ENCODE measurements at regions not wholly inside any gene's neighbourhood (a gene's known extent, or its start where the extent isn't known, plus 50 kb on each side); places are given as distances from the start of the nearest gene placed in this dataset.
"Not testable (repeated sequence)": the region's sequence is repeated elsewhere in the genome, so short reads cannot be mapped to it uniquely, and the experiment has no call there.

DNA sequence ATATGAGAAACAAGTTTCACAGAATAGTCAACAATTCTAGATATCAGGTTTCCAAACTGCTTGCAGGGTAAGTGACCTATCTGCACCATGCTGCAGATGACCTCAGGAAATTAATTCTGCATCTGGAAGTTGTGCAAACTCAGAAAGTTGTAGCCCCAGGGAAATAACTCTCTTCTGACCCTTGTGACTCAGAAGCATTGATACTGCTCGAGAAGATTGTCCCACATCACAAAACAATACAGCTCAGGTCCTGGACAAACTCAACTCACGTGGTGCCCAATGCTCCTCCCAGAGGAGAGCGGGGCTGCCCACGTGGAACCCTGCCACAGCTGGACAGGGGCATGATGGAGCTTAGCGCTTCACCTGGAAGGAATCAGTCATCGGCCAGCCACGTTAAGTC is 221.9 kb upstream of the LRRC61 start:
- DNase-seq (ENCODE audit: low read depth), result not testable (repeated sequence)

DNA sequence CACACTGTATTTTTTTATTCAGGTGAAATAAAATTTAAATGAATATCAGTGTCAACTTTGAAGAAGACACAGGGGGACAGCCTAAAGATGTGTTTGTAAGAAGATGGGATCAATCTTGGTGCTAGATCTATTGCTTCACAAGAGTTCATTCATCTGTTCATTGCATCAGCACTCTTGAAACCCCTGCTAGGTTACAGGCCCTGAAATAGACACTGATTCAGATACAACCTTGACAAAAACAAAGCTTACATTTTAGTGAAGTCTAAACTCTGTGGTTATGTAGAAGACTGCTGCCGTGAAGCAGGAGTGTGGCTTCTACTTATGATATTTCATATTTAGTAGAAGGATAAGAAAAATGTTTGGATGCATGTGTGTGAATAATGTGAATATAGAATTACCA is 215.9 kb upstream of the LRRC61 start:
- DNase-seq (ENCODE audit: low read depth), result not testable (repeated sequence)

DNA sequence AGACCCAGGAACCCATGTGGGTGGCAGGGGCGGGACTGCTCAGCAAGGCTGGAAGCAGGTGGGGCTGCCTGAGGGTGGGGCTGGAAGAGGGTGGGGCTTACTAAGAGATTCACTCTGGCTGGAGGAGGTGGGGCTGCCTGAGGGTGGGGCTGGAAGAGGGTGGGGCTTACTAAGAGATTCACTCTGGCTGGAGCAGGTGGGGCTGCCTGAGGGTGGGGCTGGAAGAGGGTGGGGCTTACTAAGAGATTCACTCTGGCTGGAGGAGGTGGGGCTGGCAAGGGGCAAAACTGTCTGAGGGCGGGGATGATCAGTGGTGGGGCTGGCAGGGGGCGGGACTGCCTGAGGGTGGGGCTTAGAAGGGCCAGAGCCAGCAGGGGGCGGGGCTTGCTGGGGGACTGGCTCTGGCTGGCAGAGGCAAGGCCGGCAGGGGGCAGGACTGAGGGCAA is 212.8 kb upstream of the LRRC61 start:
- DNase-seq (ENCODE audit: low read depth), result not testable (repeated sequence)

DNA sequence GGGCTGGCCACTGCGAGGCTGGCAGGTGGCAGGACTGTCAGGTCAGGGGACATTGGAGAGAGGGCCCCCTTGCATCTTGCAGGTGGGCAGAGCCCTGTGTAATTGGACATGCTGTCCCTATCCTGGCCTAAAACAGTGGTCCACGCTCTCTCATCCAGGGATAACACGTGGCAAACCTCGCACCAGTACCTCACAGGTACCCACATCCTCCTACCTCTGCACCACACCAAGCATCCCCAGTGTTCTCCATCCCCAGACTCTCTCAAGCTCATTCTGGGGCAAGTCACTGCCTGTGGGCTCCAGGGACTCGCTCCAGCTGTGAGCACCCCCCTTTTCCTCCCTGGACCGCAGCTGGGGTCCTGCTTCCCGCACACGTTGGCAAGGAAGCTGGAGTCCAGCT is 212.3 kb upstream of the LRRC61 start:
- DNase-seq (ENCODE audit: low read depth), result not testable (repeated sequence)

DNA sequence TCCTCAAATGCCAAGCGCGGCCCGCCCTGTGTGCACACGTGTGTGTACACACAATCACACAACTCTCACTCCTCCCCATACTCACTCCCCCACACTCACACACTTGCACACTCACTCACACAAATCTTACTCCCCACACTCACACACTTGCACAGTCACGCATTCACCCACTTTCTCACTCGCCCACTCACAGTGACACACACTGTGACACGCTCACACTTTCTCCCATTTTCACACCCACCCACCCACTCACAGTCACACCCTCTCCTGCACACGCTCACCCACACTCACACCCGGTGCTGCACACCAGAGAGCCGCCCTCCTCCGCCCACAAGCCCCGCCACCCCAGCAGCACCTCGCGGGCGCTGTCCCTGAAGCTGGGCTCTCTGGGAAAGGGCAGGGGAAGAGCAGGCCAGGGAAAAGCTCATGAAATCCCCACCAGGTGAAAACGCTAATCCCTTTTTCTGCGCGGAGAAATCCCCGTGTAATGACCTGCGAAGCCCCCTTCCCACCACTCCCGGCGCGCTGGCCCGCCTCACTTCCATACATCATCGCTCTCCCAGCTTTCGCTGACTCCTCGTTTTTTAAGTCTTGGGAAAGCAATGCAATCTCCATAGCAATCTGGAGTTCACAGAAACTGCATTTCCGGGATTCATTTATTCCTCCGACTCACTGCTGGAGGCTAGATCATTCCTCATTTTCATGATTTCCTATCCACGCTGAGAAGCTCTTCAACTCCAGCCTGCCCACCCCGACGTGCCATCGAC is 211.6 kb upstream of the LRRC61 start:
- DNase-seq (ENCODE audit: low read depth), result not testable (repeated sequence)

DNA sequence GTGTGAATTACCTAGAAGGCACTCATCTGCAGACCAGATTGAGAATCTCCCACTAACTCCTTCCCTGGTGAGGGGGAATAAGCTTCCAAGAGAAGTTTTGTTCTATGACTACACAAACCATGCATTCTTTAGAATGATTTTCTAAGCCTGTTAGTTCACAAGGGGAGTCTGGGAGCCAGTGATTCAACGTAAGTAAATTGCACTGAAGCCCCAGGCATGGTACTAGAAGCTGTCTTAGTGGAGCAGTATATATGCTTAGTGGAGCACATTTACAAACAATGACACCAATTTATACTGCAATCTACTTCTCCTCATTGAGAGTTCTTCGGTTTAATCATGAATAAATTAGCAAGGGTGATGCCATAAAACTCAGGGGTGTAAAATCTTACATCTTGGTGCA is 209.9 kb upstream of the LRRC61 start:
- not testable (repeated sequence) for DNase-seq (ENCODE audit: low read depth)

DNA sequence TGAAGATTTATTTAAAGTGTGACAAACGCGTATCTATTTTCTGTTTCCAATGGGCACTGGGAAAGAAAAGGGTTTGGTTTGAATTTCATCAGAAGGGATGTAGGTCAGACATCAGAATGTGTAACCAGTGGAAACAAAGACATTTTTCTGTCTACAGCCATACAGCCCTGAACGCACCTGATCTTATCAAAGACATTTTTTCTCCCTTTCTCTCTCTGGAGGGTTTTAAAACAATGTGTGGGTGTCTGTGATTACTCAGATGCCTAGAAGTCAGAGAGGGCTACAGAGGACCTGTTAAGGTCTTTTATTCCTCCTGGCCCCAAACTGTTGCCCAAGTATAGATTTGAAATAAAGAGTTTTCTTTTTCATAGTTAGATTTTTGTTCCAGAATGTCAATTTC is 208.6 kb upstream of the LRRC61 start:
- DNase-seq (ENCODE audit: low read depth), result not testable (repeated sequence)

DNA sequence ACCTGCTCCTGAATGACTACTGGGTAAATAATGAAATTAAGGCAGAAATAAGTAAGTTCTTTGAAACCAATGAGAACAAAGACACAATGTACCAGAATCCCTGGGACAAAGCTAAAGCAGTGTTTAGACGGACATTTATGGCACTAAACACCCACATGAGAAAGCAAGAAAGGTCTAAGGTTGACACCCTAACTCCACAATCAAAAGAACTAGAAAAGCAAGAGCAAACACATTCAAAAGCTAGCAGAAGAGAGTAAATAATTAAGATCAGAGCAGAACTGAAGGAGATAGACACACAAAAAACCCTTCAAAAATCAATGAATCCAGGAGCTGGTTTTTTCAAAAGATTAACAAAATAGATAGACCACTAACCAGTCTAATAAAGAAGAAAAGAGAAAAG is 203.2 kb upstream of the LRRC61 start:
- DNase-seq (ENCODE audit: low read depth), result not testable (repeated sequence)

DNA sequence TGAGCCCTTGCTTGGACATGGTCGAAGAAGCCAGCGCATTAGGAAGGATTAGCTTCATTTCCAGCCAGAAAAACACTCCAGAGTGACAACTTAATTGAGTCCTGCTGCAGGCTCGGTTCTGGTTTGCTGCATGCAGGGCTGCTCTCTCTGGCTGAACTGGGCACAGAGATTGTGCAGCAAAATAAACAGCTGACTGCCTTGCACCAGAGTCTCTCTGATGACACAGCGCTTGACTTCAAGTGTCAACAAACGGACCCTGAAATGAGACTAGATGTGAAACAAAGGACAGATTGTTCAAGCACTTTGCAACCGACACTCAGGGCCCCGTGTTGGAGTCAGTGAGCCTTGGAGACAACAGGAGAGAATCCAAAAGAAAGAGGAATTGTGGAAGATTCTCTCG is 197.3 kb upstream of the LRRC61 start:
- DNase-seq (ENCODE audit: low read depth), result not testable (repeated sequence)

DNA sequence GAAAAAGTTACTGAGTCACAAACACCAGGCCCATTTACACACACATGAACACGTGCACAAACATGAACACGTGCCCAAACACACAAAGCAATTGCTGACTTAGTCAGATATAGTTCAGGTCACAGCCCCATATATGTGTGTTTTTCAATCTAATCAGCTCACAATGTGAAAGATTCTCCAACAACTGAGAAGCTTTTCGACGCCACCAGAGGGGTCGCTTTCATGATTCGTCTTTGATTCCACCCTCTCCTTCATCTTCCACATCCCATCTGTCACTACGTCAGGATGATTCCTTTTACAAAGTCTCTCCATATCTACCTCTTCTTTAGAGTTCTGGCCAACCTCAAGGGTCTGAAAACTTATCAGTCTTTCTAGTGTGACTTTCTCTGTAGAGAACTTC is 188.7 kb upstream of the LRRC61 start:
- DNase-seq (ENCODE audit: low read depth), result not testable (repeated sequence)

DNA sequence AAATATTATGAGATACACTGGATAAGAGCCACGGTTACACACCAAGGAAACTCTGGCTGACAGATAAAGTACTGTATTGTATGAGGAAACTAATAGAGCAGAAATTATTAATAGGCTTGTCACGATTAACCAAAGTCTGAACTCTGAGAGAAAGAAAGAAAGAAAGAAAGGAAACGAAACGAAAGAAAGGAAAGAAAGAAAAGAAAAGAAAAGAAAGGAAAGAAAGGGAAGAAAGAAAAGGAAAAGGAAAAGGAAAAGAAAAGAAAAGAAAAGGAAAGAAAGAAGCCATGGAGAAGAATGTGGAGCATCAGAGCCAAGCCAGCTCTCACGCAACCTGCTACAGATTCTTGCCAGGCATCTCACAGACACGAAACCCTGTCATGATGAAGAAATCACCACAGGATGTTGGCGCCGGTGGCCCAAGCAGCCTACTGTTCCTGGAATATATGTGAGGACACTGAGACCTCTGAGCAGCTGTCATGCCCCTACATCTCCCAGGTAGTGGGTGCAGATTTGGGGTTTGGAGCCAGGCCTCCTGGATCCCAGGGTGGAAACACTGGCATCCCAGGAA is 187.4 kb upstream of the LRRC61 start:
- DNase-seq (ENCODE audit: low read depth), result not testable (repeated sequence)

DNA sequence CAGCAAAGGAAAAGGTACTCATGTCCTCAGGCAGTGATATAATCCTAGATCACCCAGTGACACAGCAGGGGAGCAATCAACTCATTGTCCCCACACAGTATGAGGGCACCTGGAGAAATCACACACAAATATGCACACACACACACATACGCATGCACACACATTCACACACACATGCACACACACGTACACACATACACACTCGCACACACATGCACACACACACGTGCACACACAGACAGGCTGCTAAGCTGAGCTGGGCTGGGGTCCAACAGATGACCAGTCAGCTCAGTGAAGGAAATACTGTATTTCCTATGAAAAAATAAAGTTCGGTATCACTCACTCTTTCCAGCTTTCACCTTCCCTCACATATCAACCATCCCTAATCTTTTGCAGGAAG is 183.3 kb upstream of the LRRC61 start:
- DNase-seq (ENCODE audit: low read depth), result not testable (repeated sequence)

DNA sequence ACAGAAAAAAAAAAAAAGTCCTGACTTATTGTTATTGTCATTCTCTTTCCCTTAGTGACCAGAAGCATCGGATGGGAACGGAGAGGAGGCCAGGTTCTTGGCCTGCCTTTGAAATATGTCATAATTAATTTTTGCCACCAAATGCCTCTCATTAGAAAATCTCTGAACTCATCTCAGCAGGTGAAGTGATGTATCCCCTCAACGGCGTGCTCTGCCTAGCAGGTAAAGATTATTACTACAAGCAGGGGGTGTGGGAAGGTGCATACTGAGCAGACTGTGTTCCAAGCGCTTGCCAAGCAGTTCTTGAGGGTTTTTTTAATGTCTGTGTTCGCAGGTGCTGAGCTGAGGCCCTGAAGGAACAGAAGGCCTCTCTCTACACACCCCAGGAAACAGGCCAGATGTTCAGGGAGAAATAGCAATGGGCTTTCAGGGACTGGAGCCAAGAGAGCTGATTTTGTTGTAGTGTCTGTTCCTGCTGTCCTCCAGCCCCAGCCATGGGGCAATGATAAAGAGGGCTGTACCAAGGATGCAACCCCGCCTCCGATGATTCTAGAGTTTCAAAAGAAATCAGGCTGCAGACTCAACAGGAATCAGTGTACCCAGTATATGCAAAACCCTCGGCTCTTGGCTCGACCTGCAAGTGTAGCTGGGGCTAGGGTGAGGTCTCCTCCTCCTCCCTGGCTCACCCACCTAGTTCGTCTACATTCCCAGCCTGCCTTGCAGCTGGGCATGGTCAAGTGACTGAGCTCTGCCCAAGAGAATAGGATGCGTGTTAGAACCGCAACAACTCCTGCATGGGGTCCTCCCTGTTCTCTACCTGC is 181.4 kb upstream of the LRRC61 start:
- not testable (repeated sequence) for DNase-seq (ENCODE audit: low read depth)

DNA sequence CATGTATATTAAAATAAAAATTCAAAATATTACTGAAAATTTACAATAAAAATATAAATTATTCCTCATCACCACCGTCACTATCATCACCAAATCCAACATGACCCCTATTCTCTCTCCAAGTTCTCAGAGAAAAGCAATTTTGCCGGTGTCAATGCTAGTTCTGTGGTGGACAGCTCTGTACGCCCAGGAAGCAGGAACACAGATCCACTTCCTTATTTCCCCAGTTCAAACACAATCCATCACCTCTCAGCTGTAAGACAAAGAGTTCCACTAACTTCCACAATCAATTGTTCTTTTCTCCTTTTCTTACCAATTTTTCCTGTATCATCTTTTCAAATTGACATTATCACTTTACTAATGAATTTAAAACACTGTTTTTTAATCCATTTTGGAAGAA is 177.0 kb upstream of the LRRC61 start:
- not testable (repeated sequence) for DNase-seq (ENCODE audit: low read depth)

DNA sequence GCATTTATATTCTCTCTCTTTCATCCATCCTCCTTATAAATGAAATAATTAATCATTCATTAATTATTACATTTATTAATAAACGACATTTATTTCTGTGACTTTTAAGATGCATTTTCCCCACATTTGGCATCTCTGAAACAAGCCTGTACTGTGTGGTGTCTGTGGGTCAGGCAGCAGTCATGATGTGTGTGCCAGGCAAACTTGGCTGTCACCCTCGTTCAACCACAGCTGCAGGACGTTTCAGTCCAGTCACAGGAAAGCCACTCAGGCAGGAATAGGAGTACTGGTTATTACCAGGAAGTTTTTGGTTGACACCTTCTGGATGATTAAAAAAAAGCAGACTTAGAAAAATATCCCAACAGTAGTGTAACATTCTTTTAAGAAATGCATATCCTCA is 175.6 kb upstream of the LRRC61 start:
- DNase-seq (ENCODE audit: low read depth), result not testable (repeated sequence)

DNA sequence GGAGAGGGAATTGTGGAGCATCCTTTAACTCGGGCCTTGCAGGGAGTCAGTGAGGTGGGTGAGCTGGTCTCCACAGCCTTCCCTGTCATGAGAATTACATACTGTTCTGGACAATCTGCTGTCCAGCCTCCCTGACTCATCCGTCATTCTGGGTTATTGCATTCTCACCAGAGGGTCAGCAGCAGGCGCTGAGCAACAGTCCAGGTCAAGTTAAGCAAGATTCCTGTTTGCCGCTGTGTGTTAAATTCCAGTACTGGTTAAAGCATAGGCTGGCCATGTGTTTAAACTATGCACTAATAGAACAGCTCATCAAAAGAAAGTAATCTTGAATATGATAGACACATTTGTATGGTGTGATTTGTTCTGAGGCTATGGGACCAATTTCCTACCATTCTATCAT is 167.1 kb upstream of the LRRC61 start:
- DNase-seq (ENCODE audit: low read depth), result not testable (repeated sequence)

DNA sequence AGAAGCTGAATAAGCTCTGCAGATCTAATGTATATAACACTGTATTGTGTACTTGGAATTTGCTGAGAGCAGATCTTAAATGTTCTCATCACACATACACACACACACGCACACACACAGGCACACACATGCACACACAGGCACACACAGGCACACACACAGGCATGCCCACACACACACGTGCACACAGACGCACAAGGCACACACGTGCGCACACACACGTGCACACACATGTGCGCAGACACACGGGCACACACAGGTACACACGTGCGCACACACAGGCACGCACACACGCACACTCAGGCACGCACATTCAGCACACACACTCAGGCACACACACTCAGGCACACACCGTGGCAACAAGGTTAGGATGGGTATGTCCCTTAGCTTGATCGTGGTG is 164.5 kb upstream of the LRRC61 start:
- DNase-seq (ENCODE audit: low read depth), result not testable (repeated sequence)

DNA sequence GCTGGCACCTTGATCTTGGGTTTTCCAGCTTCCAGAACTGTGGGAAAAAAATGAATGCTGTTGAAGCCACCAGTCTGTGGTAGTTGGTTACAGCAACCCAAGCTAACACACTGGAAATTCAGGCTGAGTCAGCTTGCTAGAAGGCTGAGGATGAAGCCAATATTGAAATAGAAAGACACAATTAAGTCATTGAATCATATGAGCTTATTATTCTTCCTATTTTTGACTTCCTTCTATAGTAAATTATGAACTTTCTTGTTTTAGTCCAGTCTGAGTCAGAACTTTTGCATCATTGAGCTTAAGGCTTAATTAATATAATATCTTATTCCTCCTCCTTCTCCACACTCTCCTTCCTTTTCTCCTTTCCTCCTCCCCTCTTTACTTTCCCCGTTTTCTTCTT is 153.6 kb upstream of the LRRC61 start:
- not testable (repeated sequence) for DNase-seq (ENCODE audit: low read depth)

DNA sequence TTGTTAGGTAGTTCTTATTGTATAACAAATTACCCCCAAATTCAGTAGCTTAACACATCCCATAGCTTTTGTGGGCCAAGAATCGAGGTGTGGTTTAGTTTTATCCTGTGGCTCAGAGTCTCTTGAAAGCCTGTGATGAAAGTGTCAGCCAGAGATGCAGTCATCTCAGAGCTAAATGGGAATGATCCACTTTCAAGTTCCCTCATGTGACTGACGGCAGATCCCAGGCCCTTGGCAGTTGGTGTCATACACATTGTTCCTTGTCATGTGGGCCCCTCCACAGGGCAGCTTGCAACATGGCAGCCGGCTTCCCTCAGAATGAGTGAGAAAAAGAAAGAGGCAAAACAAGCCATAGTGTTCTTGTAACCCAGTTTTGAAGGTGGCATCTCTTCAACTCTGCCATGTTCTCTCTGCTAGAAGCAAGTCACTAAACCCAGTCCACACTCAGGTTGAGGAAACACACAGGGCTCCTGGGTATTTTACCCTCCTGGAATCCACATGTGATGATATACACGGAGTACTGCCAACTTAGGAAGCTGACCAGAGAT is 153.1 kb upstream of the LRRC61 start:
- DNase-seq (ENCODE audit: low read depth), result not testable (repeated sequence)

DNA sequence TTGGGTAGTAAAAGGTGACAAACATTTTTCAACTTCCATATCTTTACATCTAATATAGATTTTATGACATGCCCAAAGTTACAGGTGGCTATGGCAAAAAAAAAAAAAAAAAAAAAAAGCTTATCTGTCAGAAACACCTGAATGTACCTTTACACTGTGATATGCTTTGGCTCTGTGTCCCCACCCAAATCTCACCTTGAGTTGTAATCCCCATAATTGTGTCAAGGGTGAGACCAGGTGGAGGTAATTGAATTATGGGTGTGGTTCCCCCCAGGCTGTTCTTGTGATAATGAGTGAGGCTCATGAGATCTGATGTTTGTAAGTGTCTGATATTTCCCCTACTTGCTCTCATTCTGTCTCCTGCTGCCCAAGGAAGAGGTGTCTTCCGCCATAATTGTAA is 139.6 kb upstream of the LRRC61 start:
- not testable (repeated sequence) for DNase-seq (ENCODE audit: low read depth)

DNA sequence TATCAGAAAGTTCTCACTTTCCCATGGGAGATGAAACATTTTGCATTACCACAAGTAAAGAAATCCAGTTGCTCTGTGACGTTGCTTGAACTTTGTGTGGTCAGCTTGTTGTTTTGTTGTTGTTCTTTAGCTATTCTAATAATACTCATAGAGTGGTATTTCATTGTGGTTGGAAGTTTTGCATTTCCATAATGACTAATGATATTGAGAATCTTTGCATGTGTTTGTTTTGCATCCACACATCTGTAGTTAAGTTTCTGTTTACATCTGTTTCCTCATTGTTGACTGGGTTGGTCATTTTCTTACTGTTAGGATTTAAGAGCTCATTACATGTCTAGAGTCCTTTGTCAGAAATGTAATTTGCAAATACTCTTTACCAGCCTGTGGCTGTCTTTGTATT is 133.2 kb upstream of the LRRC61 start:
- DNase-seq (ENCODE audit: low read depth), result not testable (repeated sequence)

DNA sequence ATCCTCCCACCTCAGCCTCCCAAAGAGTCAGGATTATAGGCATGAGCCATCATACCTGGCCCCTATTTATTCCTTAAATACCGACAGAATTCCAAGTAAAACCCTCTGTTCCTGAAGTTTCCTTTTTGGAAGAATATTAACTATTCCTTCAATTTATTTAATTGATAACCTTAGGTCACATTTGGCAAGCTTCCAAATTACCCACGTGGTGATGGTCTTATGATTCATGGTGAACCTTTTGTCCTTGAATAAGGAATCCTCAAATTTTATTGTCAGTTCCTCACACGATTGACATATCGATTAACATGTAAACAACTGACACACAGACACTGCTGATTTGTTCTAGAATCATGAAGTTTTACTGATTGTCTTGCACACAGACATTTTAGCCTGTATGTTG is 130.6 kb upstream of the LRRC61 start:
- DNase-seq (ENCODE audit: low read depth), result not testable (repeated sequence)
